Transverse colon (tissue), 4 donors: ENCODE measurements at regions not wholly inside any gene's neighbourhood (a gene's known extent, or its start where the extent isn't known, plus 50 kb on each side); places are given as distances from the start of the nearest gene placed in this dataset.

Experiments
- DNase-seq: peaks from one replicate; pipeline ENCODE4 v3.0.0-alpha.2; 2019
- H3K27ac ChIP-seq, 4 donors: fragments of 200-600 bp; sonication (generic); 2 replicates each; pipeline ENCODE4 v1.5.1; 2016 to 2018; ENCODE audit warnings: inconsistent platforms in 4 of 4
- H3K27me3 ChIP-seq: fragments of 200-600 bp; sonication (generic); 2 replicates; pipeline ENCODE4 v1.5.1; 2017; ENCODE audit warnings: inconsistent platforms
- H3K36me3 ChIP-seq, 4 donors: fragments of 200-600 bp; sonication (generic); 2 replicates each; pipeline ENCODE4 v1.5.1; 2017 to 2019; ENCODE audit warnings: inconsistent platforms in 4 of 4
- H3K4me1 ChIP-seq, 4 donors: fragments of 200-600 bp; sonication (generic); 2 replicates each; pipeline ENCODE4 v1.5.1; 2017 to 2020; ENCODE audit warnings: inconsistent platforms in 4 of 4
- H3K4me3 ChIP-seq, 4 donors: fragments of 200-600 bp; sonication (generic); 1 replicate in 1 of 4; 2 replicates in 3 of 4; pipeline versions ENCODE4 v1.5.1 to v1.6.1; 2017 to 2019; ENCODE audit warnings: inconsistent platforms in 4 of 4
- H3K9me3 ChIP-seq, 2 donors: fragments of 200-600 bp; sonication (generic); 2 replicates each; pipeline ENCODE4 v1.5.1; 2017 to 2019; ENCODE audit warnings: inconsistent platforms in 2 of 2
- CTCF ChIP-seq, 5 experiments: fragments of 200-600 bp in 3 of 5; fragments of 450-650 bp in 2 of 5; sonication (generic) in 3 of 5; IDR thresholded peaks; 1 replicate in 2 of 5; 2 replicates in 3 of 5; pipeline ENCODE4 v1.5.1; 2016 to 2017; ENCODE audit warnings: antibody characterized with exemption in 5 of 5, inconsistent platforms in 3 of 5, mild to moderate bottlenecking in 2 of 5, moderate library complexity in 1 of 5
- EP300 ChIP-seq: sonication (generic); formaldehyde crosslinking; IDR thresholded peaks from one replicate; pipeline ENCODE4 v1.6.1; 2017; ENCODE audit warnings: antibody characterized with exemption, low read depth
- POLR2A ChIP-seq: fragments of 450-650 bp; IDR thresholded peaks from one replicate; pipeline ENCODE4 v1.6.1; 2016; ENCODE audit warnings: antibody characterized with exemption, mild to moderate bottlenecking, moderate library complexity
- POLR2AphosphoS5 ChIP-seq, 3 donors: sonication (generic); formaldehyde crosslinking; IDR thresholded peaks; one replicate each; pipeline ENCODE4 v1.6.1; 2016; ENCODE audit warnings: antibody characterized with exemption in 3 of 3
- WGBS, 2 donors: methylation state at CpG; one replicate each; pipeline ENCODE4 v1.1.5; 2018; ENCODE audit warnings: low coverage in 1 of 2; 5-methylcytosine and 5-hydroxymethylcytosine counted together
- in situ Hi-C, 4 donors: fragments of 200-750 bp; cut with MboI; loops; one replicate each; pipeline versions ENCODE4 v1.15.0 to v1.15.1; 2017; ENCODE audit warnings: low sequenced_read_pairs in 3 of 4, low pct_ligation_motif_present in 1 of 4, low pct_unique_long_range_greater_than_20kb in 1 of 4
- intact Hi-C: fragments of 100-400 bp; cut with DNase I; formaldehyde crosslinking; loops from one replicate; pipeline ENCODE4 v1.15.1; 2023; ENCODE audit warnings: low total_unique reads

GRCh38 chr5:119943148-119943547 lies 313.8 kb downstream of the FAM170A start:
- Histone ChIP-seq H3K27me3 (no peaks in the 10 kb centered on the region), H3K27ac (no peak overlapping the region), H3K9me3 (no peaks in the 10 kb centered on the region), H3K4me1 (no peaks in the 10 kb centered on the region), H3K36me3 (no peaks in the 10 kb centered on the region), H3K4me3 (no peak overlapping the region)
- TF ChIP-seq EP300 (no peak), POLR2A (no peak), POLR2AphosphoS5 (IDR thresholded peaks at IDR 0.05) (no peak), CTCF (IDR thresholded peaks at IDR 0.05) (peak in 4 of 5 experiments; percentile 19 to 31 (median 24))
- 83 to 84% methylated on average over 2 of the region's 2 CpGs for WGBS, 2 donors
- intact Hi-C loops, result no loop called here
- no peak for DNase-seq
- in situ Hi-C loops, result loop anchor here in 1 of 4 donors (25.0 kb wide), 1 partner anchor 519 kb away; the partner anchor contains the start of gene PRR16

- in situ Hi-C loops (loop anchor here in 1 of 4 donors (25.0 kb wide), 1 partner anchor 517 kb away; the partner anchor contains the start of gene PRR16), intact Hi-C loops (no loop called here)
- no peaks in the 10 kb centered on the region for H3K27me3 ChIP-seq
- no peaks in the 10 kb centered on the region for H3K9me3 ChIP-seq
- no peak overlapping the region for H3K4me3 ChIP-seq
- no peak for DNase-seq
- no peak overlapping the region for H3K27ac ChIP-seq
- H3K4me1 ChIP-seq, result no peaks in the 10 kb centered on the region
- no peaks in the 10 kb centered on the region for H3K36me3 ChIP-seq
- TF ChIP-seq POLR2A (no peak), POLR2AphosphoS5 (IDR thresholded peaks at IDR 0.05) (no peak), EP300 (no peak), CTCF (IDR thresholded peaks at IDR 0.05) (no peak)
Observed at GRCh38 chr5:119945691-119946090, 316.3 kb downstream of the FAM170A start.

GRCh38 chr5:119948162-119948561 lies 318.8 kb downstream of the FAM170A start:
- WGBS, 2 donors, result 62% methylated on average over 1 of the region's 1 CpG; no CpG with 5 or more reads in 1 of the 2 donors

GRCh38 chr5:119949426-119949999 lies 320.2 kb downstream of the FAM170A start:
- no peak for TF ChIP-seq EP300
- TF ChIP-seq CTCF (IDR thresholded peaks at IDR 0.05), result no peak
- no peak for TF ChIP-seq POLR2AphosphoS5 (IDR thresholded peaks at IDR 0.05)
- TF ChIP-seq POLR2A, result no peak
- DNase-seq, result no peak
- H3K27ac ChIP-seq, result no peak overlapping the region
- H3K9me3 ChIP-seq, result no peaks in the 10 kb centered on the region
- no peak overlapping the region for H3K4me3 ChIP-seq
- no peaks in the 10 kb centered on the region for H3K36me3 ChIP-seq
- in situ Hi-C loops, result loop anchor here in 1 of 4 donors (25.0 kb wide), 1 partner anchor 513 kb away; the partner anchor contains the start of gene PRR16
- intact Hi-C loops, result no loop called here
- 89% methylated on average over 1 of the region's 1 CpG for WGBS, 2 donors
- H3K27me3 ChIP-seq, result no peaks in the 10 kb centered on the region
- peaks cover 0 to 8% (median 0%) of the 10 kb centered on the region in 4 donors for H3K4me1 ChIP-seq

More at GRCh38 chr5:119948162-119948561, 318.8 kb downstream of the FAM170A start:
- DNase-seq, result no peak
- no peaks in the 10 kb centered on the region for H3K36me3 ChIP-seq
- H3K27ac ChIP-seq, result no peak overlapping the region
- H3K9me3 ChIP-seq, result no peaks in the 10 kb centered on the region
- intact Hi-C loops, result no loop called here
- in situ Hi-C loops, result loop anchor here in 1 of 4 donors (25.0 kb wide), 1 partner anchor 514 kb away; the partner anchor contains the start of gene PRR16
- H3K27me3 ChIP-seq, result no peaks in the 10 kb centered on the region
- TF ChIP-seq EP300 (no peak), POLR2AphosphoS5 (IDR thresholded peaks at IDR 0.05) (no peak), CTCF (IDR thresholded peaks at IDR 0.05) (no peak), POLR2A (no peak)
- H3K4me1 ChIP-seq, result peaks cover 0 to 3% (median 0%) of the 10 kb centered on the region in 4 donors
- H3K4me3 ChIP-seq, result no peak overlapping the region
